Right lobe of liver (tissue), 4 donors: ENCODE measurements at regions not wholly inside any gene's neighbourhood (a gene's known extent, or its start where the extent isn't known, plus 50 kb on each side); places are given as distances from the start of the nearest gene placed in this dataset.

ENCODE experiments used
- CTCF ChIP-seq, 4 donors: fragments of 200-600 bp in 3 of 4; fragments of 450-650 bp in 1 of 4; IDR thresholded peaks; one replicate each; pipeline versions ENCODE4 v1.5.1 to v1.8.0; 2016 to 2022; ENCODE audit warnings: antibody characterized with exemption in 4 of 4, mild to moderate bottlenecking in 2 of 4
- POLR2A ChIP-seq: fragments of 450-650 bp; IDR thresholded peaks from one replicate; pipeline ENCODE4 v1.6.1; 2017; ENCODE audit warnings: antibody characterized with exemption, mild to moderate bottlenecking
- donor health status: DM: no; HTN: no; CAD: no.
- donor health status: DM: no; HTN: no; CAD: no.
- donor health status: DM: no; HTN: yes; CAD: no.

DNA sequence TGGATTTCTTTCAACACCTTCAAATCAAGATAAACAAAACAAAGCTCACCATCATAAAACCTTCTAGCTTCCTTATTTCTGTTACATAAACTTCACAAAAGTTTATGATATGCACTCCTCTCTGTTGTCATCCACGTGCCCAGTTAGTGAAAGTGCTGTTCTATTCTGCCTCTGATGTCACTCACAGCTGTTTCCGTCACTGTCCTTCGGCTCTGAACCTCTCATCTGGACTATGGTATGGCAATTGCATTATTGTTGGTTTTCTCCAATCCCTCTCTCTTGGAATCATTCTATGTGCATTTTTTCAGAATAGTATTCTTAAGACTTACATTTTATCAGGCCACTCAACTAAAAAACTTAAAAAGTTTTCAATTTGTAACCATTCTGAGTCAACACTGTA is 264.2 kb upstream of the DAPK1 start:
- no peak for TF ChIP-seq CTCF (IDR thresholded peaks at IDR 0.05)
- no peak for TF ChIP-seq POLR2A
